Subcutaneous abdominal adipose tissue (tissue), 5 donors: ENCODE measurements at regions not wholly inside any gene's neighbourhood (a gene's known extent, or its start where the extent isn't known, plus 50 kb on each side); places are given as distances from the start of the nearest gene placed in this dataset.

Experiments used
- H3K27ac ChIP-seq: one replicate; pipeline ENCODE4 v1.7.0; 2013; ENCODE audit warnings: low read depth, mild to moderate bottlenecking, inconsistent platforms, low read length, moderate library complexity
- H3K27me3 ChIP-seq, 5 donors: one replicate each; pipeline ENCODE4 v1.7.0; 2013; ENCODE audit warnings: low read length in 5 of 5, inconsistent platforms in 1 of 5; ENCODE audit not compliant: control insufficient read depth in 5 of 5, insufficient read depth in 4 of 5
- H3K36me3 ChIP-seq, 5 donors: one replicate each; pipeline ENCODE4 v1.7.0; 2013; ENCODE audit warnings: low read length in 5 of 5; ENCODE audit not compliant: control insufficient read depth in 5 of 5, insufficient read depth in 5 of 5
- H3K4me1 ChIP-seq, 5 donors: one replicate each; pipeline ENCODE4 v1.7.0; 2013; ENCODE audit warnings: low read length in 5 of 5, mild to moderate bottlenecking in 3 of 5, moderate library complexity in 1 of 5; ENCODE audit not compliant: control insufficient read depth in 5 of 5, insufficient read depth in 5 of 5
- H3K4me3 ChIP-seq, 5 donors: one replicate each; pipeline ENCODE4 v1.7.0; 2013; ENCODE audit warnings: low read length in 5 of 5, low read depth in 1 of 5
- H3K9ac ChIP-seq, 5 donors: one replicate each; pipeline ENCODE4 v1.7.0; 2013; ENCODE audit warnings: low read length in 5 of 5, mild to moderate bottlenecking in 4 of 5, moderate library complexity in 3 of 5
- H3K9me3 ChIP-seq, 5 donors: one replicate each; pipeline ENCODE4 v1.7.0; 2013; ENCODE audit warnings: low read length in 5 of 5; ENCODE audit not compliant: control insufficient read depth in 5 of 5
- donor health status: healthy.
- donor health status: healthy.
- donor health status: healthy.
- donor health status: healthy.
- donor health status: healthy.

GRCh38 chr6:73964241-73964854 is 268.3 kb downstream of the CD109 start:
- Histone ChIP-seq H3K27me3 (no peaks in the 10 kb centered on the region), H3K9me3 (no peaks in the 10 kb centered on the region), H3K27ac (no peak overlapping the region), H3K4me3 (no peak overlapping the region), H3K36me3 (no peaks in the 10 kb centered on the region), H3K4me1 (no peaks in the 10 kb centered on the region), H3K9ac (no peak overlapping the region)

- H3K36me3 ChIP-seq: no peaks in the 10 kb centered on the region
- H3K4me3 ChIP-seq: no peak overlapping the region
- H3K27me3 ChIP-seq: no peaks in the 10 kb centered on the region
- H3K4me1 ChIP-seq: no peaks in the 10 kb centered on the region
- H3K9me3 ChIP-seq: no peaks in the 10 kb centered on the region
- no peak overlapping the region for H3K9ac ChIP-seq
- H3K27ac ChIP-seq: no peak overlapping the region
These were observed 266.9 kb downstream of the CD109 start for GRCh38 chr6:73962884-73963283.

GRCh38 chr6:73956305-73956704 is 260.3 kb downstream of the CD109 start:
- H3K27ac ChIP-seq: no peak overlapping the region
- H3K36me3 ChIP-seq: no peaks in the 10 kb centered on the region
- peaks cover 0 to 6% (median 0%) of the 10 kb centered on the region in 5 donors for H3K4me1 ChIP-seq
- no peak overlapping the region for H3K4me3 ChIP-seq
- no peaks in the 10 kb centered on the region for H3K9me3 ChIP-seq
- no peak overlapping the region for H3K9ac ChIP-seq
- no peaks in the 10 kb centered on the region for H3K27me3 ChIP-seq

- Histone ChIP-seq H3K27ac (no peak overlapping the region), H3K27me3 (no peaks in the 10 kb centered on the region), H3K4me1 (peaks cover 0 to 11% (median 4%) of the 10 kb centered on the region in 5 donors), H3K4me3 (no peak overlapping the region), H3K9ac (no peak overlapping the region), H3K36me3 (no peaks in the 10 kb centered on the region), H3K9me3 (no peaks in the 10 kb centered on the region)
These were observed 259.8 kb downstream of the CD109 start for GRCh38 chr6:73955800-73956199.

GRCh38 chr6:73954881-73955280 is 258.9 kb downstream of the CD109 start:
- Histone ChIP-seq H3K9me3 (no peaks in the 10 kb centered on the region), H3K27me3 (no peaks in the 10 kb centered on the region)

GRCh38 chr6:73951183-73951582 is 255.2 kb downstream of the CD109 start:
- Histone ChIP-seq H3K27me3 (peaks cover 0 to 7% (median 0%) of the 10 kb centered on the region in 5 donors), H3K4me1 (peaks cover 0 to 12% (median 5%) of the 10 kb centered on the region in 5 donors), H3K9ac (no peak overlapping the region), H3K27ac (no peak overlapping the region), H3K9me3 (peaks cover 0 to 10% (median 8%) of the 10 kb centered on the region in 5 donors), H3K36me3 (no peaks in the 10 kb centered on the region), H3K4me3 (no peak overlapping the region)

More at GRCh38 chr6:73954881-73955280, 258.9 kb downstream of the CD109 start:
- H3K9ac ChIP-seq: no peak overlapping the region
- H3K4me3 ChIP-seq: no peak overlapping the region
- no peaks in the 10 kb centered on the region for H3K36me3 ChIP-seq
- H3K27ac ChIP-seq: no peak overlapping the region
- H3K4me1 ChIP-seq: peaks cover 0 to 12% (median 5%) of the 10 kb centered on the region in 5 donors

GRCh38 chr6:73943930-73944652 is 248.1 kb downstream of the CD109 start:
- Histone ChIP-seq H3K9me3 (peaks cover 0 to 10% (median 8%) of the 10 kb centered on the region in 5 donors), H3K4me3 (no peak overlapping the region), H3K36me3 (no peaks in the 10 kb centered on the region), H3K27me3 (peaks cover 0 to 7% (median 0%) of the 10 kb centered on the region in 5 donors), H3K27ac (no peak overlapping the region), H3K4me1 (no peaks in the 10 kb centered on the region), H3K9ac (no peak overlapping the region)

- Histone ChIP-seq H3K9me3 (peaks cover 0 to 11% (median 8%) of the 10 kb centered on the region in 5 donors), H3K9ac (no peak overlapping the region), H3K27ac (no peak overlapping the region)
These were observed 247.4 kb downstream of the CD109 start for GRCh38 chr6:73943411-73943810.

GRCh38 chr6:73942592-73943186 is 246.7 kb downstream of the CD109 start:
- H3K4me1 ChIP-seq: no peaks in the 10 kb centered on the region
- no peaks in the 10 kb centered on the region for H3K27me3 ChIP-seq
- H3K36me3 ChIP-seq: no peaks in the 10 kb centered on the region
- no peak overlapping the region for H3K4me3 ChIP-seq
- H3K9me3 ChIP-seq: peaks cover 0 to 6% (median 2%) of the 10 kb centered on the region in 5 donors
- H3K27ac ChIP-seq: no peak overlapping the region
- no peak overlapping the region for H3K9ac ChIP-seq

More at GRCh38 chr6:73943411-73943810, 247.4 kb downstream of the CD109 start:
- Histone ChIP-seq H3K27me3 (peaks cover 0 to 6% (median 0%) of the 10 kb centered on the region in 5 donors), H3K4me3 (no peak overlapping the region), H3K36me3 (no peaks in the 10 kb centered on the region), H3K4me1 (no peaks in the 10 kb centered on the region)

GRCh38 chr6:73941892-73942291 is 245.9 kb downstream of the CD109 start:
- H3K4me3 ChIP-seq: no peak overlapping the region
- no peak overlapping the region for H3K9ac ChIP-seq
- H3K36me3 ChIP-seq: no peaks in the 10 kb centered on the region
- H3K4me1 ChIP-seq: no peaks in the 10 kb centered on the region
- no peaks in the 10 kb centered on the region for H3K27me3 ChIP-seq
- H3K27ac ChIP-seq: no peak overlapping the region
- peaks cover 0 to 4% (median 0%) of the 10 kb centered on the region in 5 donors for H3K9me3 ChIP-seq
